HG03060 (cell line): ENCODE measurements at regions not wholly inside any gene's neighbourhood (a gene's known extent, or its start where the extent isn't known, plus 50 kb on each side); places are given as distances from the start of the nearest gene placed in this dataset.
"Not testable (repeated sequence)": the region's sequence is repeated elsewhere in the genome, so short reads cannot be mapped to it uniquely, and the experiment has no call there.

Experiments
- ATAC-seq: cut with Tn5 transposase; IDR thresholded peaks from one replicate; pipeline ENCODE4 v1.9.1; 2021; ENCODE audit warnings: low read depth, moderate number of reproducible peaks; ENCODE audit not compliant: unreplicated experiment

DNA sequence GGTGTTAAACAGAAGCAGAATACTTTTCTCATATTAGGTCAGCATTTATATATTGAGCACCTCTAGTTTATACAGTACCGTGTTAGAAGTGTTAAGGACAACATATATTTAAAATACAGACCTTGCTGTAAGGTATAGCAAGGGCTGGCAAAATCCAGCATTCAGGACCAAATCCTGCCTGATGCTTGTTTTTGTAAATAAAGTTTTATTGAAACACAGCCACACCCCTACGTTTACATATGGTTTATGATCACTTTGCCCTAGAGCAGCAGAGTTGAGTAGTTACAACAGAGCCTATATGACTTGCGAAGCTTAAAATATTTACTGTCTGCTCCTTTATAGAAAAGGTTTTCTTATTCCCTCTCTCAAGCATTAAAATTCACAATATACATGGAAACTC lies 877.3 kb downstream of the MCTP2 start:
- no peak for ATAC-seq

DNA sequence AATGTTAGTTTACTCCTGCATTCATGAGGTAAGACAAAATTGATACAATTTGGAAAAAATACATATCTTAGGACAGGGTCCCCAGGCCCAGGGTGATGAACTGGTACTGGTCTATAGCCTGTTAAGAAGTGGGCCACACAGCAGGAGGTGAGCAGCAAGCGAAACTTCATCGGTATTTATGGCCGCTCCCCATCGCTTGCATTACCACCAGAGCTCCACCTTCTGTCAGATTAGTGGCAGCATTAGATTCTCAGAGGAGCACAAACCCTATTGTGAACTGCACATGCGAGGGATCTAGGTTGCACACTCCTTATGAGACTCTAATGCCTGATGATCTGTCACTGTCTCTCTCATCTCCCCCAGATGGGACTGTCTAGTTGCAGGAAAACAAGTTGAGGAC lies 880.6 kb downstream of the MCTP2 start:
- ATAC-seq: no peak

DNA sequence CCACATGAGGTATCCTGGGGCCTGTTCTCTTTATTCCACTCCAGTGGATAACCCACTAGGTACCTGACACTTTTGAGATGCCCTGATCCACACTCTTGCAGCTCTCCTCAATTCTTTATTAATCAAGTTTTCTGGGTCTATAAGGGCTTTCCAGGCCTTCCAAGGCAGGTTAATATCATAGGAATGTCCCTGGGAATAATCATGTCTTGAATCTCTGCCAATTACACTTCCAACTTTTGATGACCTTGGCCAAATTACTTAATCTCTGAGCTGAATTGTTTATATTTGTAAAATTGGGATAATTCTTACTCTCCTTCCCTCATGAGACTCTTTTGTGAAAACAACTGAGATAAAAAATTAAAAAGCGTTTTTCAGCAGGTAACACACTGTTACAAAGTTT lies 881.7 kb downstream of the MCTP2 start:
- no peak for ATAC-seq

DNA sequence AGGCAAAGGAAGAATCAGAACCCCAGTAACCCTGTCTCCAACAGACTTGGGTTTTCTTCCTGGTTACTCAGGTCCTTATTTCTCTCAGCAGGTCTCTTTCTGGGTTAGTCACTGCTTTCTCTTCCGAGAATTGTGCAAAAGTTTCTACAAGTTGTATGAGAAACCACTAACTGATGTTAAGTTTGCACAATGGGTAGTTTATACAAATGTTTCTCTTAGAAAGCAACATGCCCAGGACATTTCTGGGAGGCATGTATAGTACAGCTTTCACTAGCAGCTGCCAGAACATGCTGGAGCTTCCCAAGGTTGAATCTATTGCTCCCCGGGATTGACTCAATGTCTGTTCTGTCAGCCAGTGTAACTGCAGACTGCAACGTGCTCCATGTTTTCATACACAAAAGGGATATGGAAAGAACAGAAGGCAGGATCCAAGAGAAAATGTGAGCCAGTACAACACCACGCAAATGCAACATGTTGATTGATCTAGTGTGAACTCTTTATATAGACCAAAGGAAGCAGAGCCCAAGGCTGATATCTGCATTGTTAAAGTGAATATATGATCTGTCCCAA lies 887.8 kb downstream of the MCTP2 start:
- ATAC-seq: no peak

DNA sequence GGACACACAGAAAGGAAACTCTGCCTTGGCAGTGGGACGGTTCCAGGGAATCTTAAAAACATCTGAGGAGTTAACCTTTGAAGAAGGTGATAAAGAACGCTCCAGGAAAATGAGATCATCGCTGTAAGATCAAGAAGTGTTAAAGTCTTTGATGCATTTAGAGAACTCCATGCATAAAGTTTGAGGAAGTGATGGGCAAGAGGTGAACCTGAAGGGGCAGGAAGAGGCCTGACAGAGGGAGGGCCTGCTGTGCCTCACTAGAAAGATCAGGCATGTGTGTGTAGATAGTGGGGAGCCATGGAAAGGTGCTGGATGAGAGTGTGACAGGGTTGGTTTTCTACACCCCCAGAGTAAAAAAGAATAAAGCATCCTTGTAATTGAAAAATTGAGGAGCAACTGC lies 889.2 kb downstream of the MCTP2 start:
- no peak for ATAC-seq

DNA sequence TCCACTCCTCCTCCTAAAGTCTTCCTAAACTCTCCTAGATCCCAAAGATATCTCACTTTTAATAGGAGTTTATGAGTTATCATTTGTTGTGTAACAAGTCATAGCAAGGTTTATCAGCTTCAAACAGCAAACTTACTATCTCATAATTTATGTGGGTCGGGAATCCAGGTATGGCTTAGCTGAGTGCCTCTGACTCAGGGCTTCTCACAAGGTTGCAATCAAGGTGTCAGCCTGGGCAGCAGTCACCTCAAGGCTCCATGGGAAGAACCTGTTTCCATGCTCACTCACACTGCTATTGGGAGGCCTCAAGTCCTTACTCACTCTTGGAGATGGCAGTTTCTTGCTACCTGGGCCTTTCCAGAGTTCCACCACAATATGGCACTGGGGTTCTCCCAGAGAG lies 889.8 kb downstream of the MCTP2 start:
- ATAC-seq: no peak

DNA sequence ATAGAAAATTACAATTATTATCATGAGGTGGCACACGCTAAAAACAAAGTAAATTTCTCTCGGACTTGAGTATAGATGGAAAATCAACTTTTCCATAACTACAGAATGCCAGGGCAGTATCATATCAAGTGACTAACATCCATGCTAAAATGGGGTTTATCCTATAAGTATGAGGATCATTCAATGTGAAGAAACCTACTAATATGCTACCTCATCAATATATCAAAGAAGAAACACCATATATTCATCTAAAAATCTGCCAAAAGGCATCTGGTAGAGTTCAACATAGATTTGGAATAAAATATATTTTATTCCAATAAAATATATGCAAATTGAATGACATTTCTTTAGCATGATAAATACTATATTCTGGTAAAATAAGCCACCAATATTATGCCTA lies 894.4 kb downstream of the MCTP2 start:
- no peak for ATAC-seq

DNA sequence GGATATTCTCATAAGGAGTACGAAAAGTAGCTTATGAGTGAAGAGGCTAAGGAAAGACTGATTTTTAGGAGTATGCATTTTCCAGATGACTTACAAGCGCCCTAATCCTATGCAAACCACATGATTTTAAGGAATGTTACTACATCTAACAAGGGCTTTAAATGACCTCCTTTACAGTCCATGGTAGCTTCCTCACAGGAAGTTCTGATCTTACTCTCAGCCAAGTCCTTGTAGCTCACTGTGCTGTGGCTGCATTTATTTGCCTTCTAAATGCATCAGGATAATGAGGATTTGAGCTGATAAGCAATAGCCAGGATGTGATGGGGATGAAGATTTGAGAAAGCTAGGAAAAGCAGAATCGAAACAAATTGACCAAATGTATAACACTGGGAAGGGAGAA lies 896.0 kb downstream of the MCTP2 start:
- no peak for ATAC-seq

DNA sequence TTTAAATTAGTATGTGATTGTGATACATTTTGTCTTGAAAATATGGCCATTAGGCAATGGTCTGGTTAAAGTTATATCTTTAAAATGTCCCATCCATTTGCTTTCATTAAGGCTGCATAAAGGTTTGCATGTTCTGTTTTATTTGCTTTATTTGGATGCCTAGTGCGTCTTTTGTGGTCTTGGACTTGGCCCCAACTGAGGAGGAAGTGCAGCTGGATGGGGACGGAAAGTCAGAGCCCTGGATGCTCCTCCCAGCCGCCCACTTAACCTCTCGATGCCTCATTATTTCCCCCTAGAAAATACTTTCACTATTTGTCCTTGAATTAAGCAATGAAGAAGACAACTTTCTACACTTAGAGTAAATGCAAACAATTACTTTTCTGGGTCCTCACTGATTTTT lies 898.2 kb downstream of the MCTP2 start:
- ATAC-seq: no peak

DNA sequence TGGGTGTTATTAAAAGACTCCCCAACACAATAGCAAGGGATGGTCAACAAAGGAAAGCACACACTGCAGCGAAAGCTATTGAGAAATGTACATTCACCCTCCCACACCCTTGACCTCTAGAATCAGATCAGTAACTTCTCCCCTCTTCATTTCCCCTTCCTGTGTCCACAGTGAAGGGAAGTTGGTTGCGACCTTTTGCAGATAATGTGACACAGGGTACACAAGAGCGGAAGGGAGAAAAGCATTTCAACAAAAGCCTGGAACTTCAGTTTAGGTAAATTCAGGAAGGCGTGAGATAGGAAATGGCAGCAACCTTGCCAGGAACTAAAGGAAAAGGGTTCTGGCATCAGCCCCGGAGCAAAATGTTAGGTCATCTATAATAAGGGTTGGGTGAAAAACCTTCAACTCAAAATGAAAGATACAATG lies 899.8 kb downstream of the MCTP2 start:
- no peak for ATAC-seq

DNA sequence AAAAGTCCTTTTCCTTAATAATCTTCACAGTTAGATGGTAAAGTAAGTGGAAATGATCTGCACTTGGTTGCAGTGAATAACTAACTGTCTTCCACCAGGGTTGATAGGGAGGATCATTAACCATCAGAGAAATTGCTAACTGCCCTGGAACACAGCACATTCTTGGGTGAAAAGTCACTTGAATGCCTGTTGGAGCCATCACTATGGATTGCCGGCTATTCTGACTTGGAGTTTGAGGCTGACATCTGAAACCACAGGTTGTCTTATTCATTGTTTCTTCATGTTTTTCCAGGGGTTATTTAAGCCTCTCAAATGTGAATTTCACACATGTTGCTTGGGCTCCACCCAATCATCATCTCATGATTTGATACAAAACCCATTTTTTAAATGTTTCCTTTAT lies 901.4 kb downstream of the MCTP2 start:
- ATAC-seq: no peak

DNA sequence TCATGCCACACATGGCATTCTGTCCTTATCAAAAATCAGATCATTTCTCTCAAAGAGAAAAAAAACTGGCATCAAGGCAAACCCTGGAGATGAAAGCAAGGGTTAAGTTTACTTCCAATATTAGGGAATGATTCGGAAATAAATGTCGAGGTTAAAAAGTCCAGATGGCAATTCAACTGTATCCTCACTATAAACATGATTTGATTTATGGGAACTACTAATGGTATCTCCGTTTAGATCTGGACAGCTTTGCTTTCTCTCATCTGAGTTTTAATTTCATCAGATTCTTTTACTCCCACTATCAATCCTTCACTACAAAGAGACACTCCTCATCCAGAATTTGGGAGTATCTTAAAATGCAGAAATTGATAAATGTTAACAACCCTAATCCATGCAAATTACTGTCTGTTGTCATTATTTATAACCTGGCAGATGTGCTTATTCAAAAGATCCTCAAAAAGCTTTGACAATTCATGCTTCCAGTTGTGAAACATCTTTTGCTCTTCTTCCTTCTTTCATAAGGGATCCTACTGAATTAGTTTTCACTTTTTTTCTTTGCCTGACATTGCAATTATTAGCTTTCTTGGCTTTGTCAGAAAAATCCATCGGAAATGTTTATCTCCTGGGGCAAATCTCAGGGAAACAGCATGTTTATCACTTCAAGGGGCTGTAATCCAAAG lies 903.2 kb downstream of the MCTP2 start:
- ATAC-seq: no peak

DNA sequence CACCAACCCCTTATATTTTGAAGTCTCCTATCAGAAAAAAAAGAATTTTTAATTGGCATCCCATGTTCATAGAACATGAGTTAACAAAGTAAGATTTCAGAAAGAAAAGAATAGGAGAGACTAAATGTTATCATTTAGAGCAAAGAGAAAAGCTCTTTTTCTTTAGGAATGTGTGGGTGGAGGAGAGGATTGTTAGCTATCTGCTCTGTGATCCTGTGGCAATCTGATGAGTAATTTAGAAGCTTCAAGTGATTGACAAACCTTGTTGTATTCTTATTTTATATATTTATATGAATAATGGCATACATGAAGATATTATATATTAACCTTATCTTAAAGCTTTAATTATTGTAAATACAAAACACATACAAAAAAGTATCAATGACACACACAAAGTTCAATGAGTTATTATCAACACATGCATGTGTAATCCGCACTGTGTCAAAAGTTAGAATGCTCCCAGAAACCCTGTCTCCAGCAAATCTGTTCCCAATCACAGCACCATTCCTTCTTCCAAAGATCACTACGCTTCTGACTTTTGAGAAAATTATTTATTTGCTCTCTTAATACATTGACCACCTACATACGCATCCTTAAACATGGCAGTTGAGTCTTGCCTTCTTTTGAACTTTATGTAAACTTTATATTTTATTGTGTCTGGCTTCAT lies 907.4 kb downstream of the MCTP2 start:
- no peak for ATAC-seq

DNA sequence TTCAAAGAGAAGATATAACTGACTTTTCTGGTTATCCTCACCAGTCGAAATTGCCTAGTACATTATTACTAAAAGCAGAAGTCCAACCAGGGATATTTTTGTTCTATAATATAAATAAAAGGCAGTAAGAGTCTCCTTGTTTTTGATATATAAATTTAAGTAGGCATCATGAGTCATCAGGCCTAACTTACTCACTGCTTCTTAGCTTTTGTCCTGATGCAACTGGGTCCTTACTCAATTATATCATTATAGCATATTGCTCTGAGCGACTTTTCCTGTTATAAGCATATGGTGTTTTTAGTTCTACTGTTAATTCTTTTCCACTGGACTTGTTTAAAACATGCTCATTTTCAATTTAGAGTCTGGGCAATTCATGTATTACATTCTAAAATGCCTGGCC lies 910.1 kb downstream of the MCTP2 start:
- ATAC-seq: no peak

DNA sequence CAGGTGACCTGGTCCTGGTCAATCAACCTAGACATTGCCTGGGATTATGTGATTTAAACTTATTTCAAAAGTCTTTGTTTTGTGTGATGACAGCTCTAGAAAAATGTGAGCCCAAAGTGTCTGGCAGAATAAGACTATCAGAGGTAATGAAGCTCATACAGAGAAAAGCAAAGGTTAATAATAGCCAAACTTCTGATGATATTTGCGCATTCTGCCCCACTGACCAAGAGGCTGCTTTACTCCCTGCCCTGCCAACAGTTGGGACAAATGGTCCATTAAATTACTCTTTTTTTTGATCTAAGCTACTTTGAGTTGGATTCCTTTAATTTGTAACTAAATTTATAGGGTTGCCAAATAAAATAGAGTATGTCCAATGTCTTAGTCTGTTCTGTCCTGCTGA lies 911.2 kb downstream of the MCTP2 start:
- ATAC-seq: no peak

DNA sequence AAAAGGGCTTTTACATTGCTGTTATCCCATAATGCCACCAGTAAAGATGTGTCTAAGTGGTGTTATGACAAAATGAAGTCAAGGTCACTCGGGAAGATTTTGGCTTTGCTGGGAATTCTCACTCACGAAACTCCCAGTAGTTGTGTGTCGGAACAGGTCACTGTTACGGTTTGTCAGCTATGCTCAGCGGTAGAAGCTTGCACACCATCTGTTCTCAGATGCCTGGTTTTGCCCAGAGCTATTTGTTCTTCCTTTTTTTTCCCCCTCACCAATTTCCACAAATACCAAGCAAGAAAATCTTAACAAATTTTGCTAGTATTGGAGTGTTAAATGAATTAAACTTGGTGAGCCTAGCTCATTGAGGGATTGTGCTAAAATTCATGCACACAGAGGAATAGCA lies 915.1 kb downstream of the MCTP2 start:
- no peak for ATAC-seq

DNA sequence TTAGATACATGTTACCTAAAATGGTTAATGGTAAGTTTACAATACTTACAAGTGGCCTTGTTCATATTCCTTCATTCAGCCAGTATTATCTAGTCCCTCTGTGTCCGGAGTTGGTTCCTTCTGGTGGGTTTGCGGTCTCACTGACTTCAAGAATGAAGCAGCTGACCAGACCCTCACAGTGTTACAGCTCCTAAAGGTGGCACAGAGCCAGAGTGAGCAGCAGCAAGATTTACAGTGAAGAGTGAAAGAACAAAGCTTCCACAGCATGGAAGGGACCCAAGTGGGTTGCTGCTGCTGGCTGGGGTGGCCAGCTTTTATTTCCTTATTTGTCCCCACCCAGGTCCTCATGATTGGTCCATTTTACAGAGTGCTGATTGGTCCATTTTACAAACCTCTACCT lies 916.8 kb downstream of the MCTP2 start:
- ATAC-seq: no peak

DNA sequence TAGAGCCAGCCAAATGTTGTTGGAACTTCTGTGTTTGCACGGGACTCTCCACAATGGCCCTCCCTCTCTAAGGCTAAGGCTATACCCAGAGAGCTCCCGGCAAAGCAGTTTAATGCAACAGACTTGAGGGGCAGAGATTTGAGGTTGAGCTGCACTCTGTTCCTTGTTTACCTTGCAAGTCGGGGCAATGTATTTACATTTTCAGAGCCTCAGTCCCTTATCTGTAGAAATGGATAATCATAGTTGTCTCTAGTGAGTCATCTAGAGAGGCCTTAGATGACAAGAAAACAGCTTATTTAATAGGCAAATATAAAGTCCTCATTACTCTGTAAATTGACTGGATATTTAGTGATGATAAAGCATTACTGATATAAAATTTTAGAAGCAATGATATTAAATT lies 917.7 kb downstream of the MCTP2 start:
- no peak for ATAC-seq

DNA sequence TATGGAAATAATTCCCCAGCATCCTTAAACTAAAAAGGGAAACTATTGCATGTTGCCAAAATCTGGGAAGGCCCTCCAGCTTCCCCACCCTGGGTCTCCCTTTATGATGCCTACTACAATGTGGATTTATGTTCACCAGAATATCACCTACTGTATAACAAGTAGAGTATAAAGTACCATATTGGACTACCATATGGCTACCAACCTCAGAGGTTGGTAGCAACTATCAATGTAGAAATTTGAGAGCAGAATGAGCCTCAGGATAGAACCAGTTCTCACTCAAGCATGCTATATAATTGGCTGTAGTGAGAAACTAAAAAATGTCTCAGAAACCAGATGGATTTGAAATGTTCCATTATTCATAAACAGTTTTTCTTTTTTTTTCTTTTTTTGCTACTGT lies 918.4 kb downstream of the MCTP2 start:
- ATAC-seq: no peak

DNA sequence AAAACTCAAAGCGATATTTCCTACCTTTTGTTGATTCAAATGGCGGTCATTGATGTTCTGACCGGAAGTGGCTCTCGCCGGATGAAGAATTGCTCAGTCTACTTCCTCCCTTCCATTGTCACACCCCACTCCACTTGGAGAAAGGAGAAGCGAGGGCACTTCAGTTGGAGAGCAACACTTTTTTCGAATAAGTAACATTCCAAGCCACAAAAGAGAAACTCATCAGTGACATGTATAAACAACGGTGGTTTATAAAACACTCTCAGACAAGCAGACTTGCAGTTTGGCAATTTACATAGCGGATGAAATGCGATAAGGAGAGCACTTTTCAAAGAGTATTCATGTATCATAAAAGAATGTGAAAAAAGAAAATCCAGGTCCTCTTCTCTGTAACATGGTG lies 919.1 kb downstream of the MCTP2 start:
- ATAC-seq: no peak

DNA sequence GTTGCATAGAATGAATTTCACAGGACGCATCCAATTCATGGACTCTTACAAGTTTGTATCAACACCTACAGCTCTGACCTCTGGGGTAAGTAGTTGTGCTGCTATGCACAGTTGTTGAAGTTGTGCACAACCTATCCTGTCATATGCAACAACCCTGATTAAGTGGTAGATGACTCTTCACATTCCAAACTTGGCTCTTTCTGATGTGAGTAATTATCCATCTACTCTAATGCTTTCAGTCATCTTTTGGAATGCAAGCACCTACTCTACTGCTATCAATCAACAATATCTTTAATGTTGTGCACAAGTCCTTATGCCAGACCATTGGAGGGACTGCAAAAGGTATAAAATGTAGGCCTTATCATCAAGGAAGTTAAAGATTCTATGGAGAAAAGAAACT lies 921.4 kb downstream of the MCTP2 start:
- ATAC-seq: no peak

DNA sequence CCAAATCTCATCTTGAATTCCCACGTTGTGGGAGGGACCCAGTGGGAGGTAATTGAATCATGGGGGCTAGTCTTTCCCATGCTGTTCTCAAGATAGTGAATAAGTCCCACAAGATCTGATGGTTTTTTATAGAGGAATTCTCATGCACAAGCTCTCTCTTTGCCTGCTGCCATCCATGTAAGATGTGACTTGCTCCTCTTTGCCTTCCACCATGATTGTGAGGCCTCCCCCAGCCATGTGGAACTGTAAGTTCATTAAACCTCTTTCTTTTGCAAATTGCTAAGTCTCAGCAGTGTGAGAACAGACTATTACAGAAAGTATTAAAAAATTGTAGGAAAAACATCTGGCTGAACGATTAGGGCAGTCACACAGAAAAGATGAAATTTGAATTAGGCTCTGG lies 921.8 kb downstream of the MCTP2 start:
- ATAC-seq: not testable (repeated sequence)
